H1 (cell line): ENCODE measurements at regions not wholly inside any gene's neighbourhood (a gene's known extent, or its start where the extent isn't known, plus 50 kb on each side); places are given as distances from the start of the nearest gene placed in this dataset.

Experiments used
- BCL11A ChIP-seq, 2 experiments: IDR thresholded peaks; one replicate each; pipeline ENCODE4 v1.6.1; 2011; ENCODE audit warnings: low read depth in 2 of 2, low read length in 2 of 2, mild to moderate bottlenecking in 2 of 2
- BRCA1 ChIP-seq: IDR thresholded peaks from 2 replicates; pipeline ENCODE4 v1.6.1; 2012; ENCODE audit warnings: low read depth, low read length, improper control_type of control experiment
- CHD1 ChIP-seq: IDR thresholded peaks from 2 replicates; pipeline ENCODE4 v1.6.1; 2012; ENCODE audit warnings: low read depth, low read length, improper control_type of control experiment
- CTBP2 ChIP-seq: IDR thresholded peaks from 2 replicates; pipeline ENCODE4 v1.7.0; 2011; ENCODE audit warnings: borderline replicate concordance, mild to moderate bottlenecking, moderate library complexity, mixed read lengths, low read length; ENCODE audit not compliant: insufficient read depth, insufficient read length
- POLR2AphosphoS5 ChIP-seq: IDR thresholded peaks from 2 replicates; pipeline ENCODE4 v1.6.1; 2011; ENCODE audit warnings: low read depth, low read length
- RBBP5 ChIP-seq: IDR thresholded peaks from 2 replicates; pipeline ENCODE4 v1.7.1; 2012; ENCODE audit warnings: low read depth, mild to moderate bottlenecking, inconsistent platforms, low read length, moderate library complexity, borderline replicate concordance
- SAP30 ChIP-seq: fragments of 300-600 bp; sonication (generic); IDR thresholded peaks from 2 replicates; pipeline ENCODE4 v1.7.1; 2012; ENCODE audit warnings: low read length, moderate library complexity, mild to moderate bottlenecking, inconsistent platforms; ENCODE audit not compliant: insufficient read depth, insufficient replicate concordance
- SP4 ChIP-seq: IDR thresholded peaks from 2 replicates; pipeline ENCODE4 v1.6.1; 2012; ENCODE audit warnings: low read length, inconsistent platforms
- SUZ12 ChIP-seq: fragments of 200-600 bp; sonication (generic); IDR thresholded peaks from 2 replicates; pipeline ENCODE4 v1.6.1; 2012; ENCODE audit warnings: mild to moderate bottlenecking, inconsistent platforms, low read length, moderate library complexity, mixed read lengths
- TF ChIP-seq, protein P1 (sequence below): fragments of 300-600 bp; sonication (generic); IDR thresholded peaks from 2 replicates; pipeline ENCODE4 v1.7.1; 2012; ENCODE audit warnings: low read length, moderate library complexity, mild to moderate bottlenecking, inconsistent platforms; ENCODE audit not compliant: insufficient replicate concordance
- TF ChIP-seq, protein P2 (sequence below): IDR thresholded peaks from 2 replicates; pipeline ENCODE4 v1.6.1; 2011; ENCODE audit warnings: low read depth, mild to moderate bottlenecking, low read length; ENCODE audit not compliant: insufficient read depth

DNA sequence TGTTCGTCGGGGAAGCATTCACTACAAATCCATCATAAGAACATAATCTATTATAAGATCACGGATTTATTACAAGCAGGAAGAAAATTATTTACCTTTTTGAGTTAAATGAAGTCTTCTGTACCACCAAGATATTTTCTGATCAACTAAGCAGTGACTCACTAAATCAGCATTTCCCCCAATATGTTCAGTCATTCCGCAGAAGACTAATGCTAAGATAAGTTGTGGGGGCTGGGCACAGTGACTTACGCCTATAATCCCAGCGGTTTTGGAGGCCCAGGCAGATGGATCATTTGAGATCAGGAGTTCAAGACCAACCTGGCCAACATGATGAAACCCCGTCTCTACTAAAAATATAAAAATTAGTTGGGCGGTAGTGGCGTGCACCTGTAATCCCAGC is 144.2 kb upstream of the EGR2 start (continued):
- TF ChIP-seq, protein P1, sequence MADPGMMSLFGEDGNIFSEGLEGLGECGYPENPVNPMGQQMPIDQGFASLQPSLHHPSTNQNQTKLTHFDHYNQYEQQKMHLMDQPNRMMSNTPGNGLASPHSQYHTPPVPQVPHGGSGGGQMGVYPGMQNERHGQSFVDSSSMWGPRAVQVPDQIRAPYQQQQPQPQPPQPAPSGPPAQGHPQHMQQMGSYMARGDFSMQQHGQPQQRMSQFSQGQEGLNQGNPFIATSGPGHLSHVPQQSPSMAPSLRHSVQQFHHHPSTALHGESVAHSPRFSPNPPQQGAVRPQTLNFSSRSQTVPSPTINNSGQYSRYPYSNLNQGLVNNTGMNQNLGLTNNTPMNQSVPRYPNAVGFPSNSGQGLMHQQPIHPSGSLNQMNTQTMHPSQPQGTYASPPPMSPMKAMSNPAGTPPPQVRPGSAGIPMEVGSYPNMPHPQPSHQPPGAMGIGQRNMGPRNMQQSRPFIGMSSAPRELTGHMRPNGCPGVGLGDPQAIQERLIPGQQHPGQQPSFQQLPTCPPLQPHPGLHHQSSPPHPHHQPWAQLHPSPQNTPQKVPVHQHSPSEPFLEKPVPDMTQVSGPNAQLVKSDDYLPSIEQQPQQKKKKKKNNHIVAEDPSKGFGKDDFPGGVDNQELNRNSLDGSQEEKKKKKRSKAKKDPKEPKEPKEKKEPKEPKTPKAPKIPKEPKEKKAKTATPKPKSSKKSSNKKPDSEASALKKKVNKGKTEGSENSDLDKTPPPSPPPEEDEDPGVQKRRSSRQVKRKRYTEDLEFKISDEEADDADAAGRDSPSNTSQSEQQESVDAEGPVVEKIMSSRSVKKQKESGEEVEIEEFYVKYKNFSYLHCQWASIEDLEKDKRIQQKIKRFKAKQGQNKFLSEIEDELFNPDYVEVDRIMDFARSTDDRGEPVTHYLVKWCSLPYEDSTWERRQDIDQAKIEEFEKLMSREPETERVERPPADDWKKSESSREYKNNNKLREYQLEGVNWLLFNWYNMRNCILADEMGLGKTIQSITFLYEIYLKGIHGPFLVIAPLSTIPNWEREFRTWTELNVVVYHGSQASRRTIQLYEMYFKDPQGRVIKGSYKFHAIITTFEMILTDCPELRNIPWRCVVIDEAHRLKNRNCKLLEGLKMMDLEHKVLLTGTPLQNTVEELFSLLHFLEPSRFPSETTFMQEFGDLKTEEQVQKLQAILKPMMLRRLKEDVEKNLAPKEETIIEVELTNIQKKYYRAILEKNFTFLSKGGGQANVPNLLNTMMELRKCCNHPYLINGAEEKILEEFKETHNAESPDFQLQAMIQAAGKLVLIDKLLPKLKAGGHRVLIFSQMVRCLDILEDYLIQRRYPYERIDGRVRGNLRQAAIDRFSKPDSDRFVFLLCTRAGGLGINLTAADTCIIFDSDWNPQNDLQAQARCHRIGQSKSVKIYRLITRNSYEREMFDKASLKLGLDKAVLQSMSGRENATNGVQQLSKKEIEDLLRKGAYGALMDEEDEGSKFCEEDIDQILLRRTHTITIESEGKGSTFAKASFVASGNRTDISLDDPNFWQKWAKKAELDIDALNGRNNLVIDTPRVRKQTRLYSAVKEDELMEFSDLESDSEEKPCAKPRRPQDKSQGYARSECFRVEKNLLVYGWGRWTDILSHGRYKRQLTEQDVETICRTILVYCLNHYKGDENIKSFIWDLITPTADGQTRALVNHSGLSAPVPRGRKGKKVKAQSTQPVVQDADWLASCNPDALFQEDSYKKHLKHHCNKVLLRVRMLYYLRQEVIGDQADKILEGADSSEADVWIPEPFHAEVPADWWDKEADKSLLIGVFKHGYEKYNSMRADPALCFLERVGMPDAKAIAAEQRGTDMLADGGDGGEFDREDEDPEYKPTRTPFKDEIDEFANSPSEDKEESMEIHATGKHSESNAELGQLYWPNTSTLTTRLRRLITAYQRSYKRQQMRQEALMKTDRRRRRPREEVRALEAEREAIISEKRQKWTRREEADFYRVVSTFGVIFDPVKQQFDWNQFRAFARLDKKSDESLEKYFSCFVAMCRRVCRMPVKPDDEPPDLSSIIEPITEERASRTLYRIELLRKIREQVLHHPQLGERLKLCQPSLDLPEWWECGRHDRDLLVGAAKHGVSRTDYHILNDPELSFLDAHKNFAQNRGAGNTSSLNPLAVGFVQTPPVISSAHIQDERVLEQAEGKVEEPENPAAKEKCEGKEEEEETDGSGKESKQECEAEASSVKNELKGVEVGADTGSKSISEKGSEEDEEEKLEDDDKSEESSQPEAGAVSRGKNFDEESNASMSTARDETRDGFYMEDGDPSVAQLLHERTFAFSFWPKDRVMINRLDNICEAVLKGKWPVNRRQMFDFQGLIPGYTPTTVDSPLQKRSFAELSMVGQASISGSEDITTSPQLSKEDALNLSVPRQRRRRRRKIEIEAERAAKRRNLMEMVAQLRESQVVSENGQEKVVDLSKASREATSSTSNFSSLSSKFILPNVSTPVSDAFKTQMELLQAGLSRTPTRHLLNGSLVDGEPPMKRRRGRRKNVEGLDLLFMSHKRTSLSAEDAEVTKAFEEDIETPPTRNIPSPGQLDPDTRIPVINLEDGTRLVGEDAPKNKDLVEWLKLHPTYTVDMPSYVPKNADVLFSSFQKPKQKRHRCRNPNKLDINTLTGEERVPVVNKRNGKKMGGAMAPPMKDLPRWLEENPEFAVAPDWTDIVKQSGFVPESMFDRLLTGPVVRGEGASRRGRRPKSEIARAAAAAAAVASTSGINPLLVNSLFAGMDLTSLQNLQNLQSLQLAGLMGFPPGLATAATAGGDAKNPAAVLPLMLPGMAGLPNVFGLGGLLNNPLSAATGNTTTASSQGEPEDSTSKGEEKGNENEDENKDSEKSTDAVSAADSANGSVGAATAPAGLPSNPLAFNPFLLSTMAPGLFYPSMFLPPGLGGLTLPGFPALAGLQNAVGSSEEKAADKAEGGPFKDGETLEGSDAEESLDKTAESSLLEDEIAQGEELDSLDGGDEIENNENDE, result no peak
- TF ChIP-seq SP4 (no peak), BCL11A (IDR thresholded peaks at IDR 0.05; ENCODE audit: low read depth in 2 of 2, low read length in 2 of 2) (no peak), BRCA1 (no peak), CTBP2 (no peak), SUZ12 (no peak), SAP30 (no peak), POLR2AphosphoS5 (no peak), CHD1 (no peak), RBBP5 (no peak)
- TF ChIP-seq, protein P2, sequence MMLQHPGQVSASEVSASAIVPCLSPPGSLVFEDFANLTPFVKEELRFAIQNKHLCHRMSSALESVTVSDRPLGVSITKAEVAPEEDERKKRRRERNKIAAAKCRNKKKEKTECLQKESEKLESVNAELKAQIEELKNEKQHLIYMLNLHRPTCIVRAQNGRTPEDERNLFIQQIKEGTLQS, result no peak
